Transverse colon (tissue), 4 donors: ENCODE measurements at regions not wholly inside any gene's neighbourhood (a gene's known extent, or its start where the extent isn't known, plus 50 kb on each side); places are given as distances from the start of the nearest gene placed in this dataset.

Experiments used
- POLR2A ChIP-seq: fragments of 450-650 bp; IDR thresholded peaks from one replicate; pipeline ENCODE4 v1.6.1; 2016; ENCODE audit warnings: antibody characterized with exemption, mild to moderate bottlenecking, moderate library complexity
- POLR2AphosphoS5 ChIP-seq, 3 donors: sonication (generic); formaldehyde crosslinking; IDR thresholded peaks; one replicate each; pipeline ENCODE4 v1.6.1; 2016; ENCODE audit warnings: antibody characterized with exemption in 3 of 3
- TF ChIP-seq, protein P1 (sequence below), 5 experiments: fragments of 200-600 bp in 3 of 5; fragments of 450-650 bp in 2 of 5; sonication (generic) in 3 of 5; IDR thresholded peaks; 1 replicate in 2 of 5; 2 replicates in 3 of 5; pipeline ENCODE4 v1.5.1; 2016 to 2017; ENCODE audit warnings: antibody characterized with exemption in 5 of 5, inconsistent platforms in 3 of 5, mild to moderate bottlenecking in 2 of 5, moderate library complexity in 1 of 5

DNA sequence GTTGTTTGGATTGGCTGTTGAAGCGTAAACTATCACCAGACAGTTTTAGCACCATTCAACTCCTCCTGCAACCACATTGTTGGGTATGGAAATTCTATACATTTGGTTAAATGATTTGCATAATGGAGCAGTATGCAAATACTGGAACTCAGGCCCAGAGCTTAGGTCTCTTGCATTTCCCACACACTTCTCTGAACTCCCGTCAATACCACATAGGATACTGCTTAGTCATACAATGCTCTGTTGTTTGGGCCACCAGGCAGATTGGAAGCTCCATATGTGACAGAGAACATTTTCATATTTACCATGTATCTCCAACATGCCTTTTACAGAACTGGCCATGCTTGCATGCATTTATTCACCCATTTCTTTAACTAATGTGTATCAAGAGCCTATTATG is 78.0 kb downstream of the IFNG start:
- TF ChIP-seq, protein P1, sequence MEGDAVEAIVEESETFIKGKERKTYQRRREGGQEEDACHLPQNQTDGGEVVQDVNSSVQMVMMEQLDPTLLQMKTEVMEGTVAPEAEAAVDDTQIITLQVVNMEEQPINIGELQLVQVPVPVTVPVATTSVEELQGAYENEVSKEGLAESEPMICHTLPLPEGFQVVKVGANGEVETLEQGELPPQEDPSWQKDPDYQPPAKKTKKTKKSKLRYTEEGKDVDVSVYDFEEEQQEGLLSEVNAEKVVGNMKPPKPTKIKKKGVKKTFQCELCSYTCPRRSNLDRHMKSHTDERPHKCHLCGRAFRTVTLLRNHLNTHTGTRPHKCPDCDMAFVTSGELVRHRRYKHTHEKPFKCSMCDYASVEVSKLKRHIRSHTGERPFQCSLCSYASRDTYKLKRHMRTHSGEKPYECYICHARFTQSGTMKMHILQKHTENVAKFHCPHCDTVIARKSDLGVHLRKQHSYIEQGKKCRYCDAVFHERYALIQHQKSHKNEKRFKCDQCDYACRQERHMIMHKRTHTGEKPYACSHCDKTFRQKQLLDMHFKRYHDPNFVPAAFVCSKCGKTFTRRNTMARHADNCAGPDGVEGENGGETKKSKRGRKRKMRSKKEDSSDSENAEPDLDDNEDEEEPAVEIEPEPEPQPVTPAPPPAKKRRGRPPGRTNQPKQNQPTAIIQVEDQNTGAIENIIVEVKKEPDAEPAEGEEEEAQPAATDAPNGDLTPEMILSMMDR (IDR thresholded peaks at IDR 0.05) = no peak
- TF ChIP-seq POLR2A = no peak
- TF ChIP-seq POLR2AphosphoS5 (IDR thresholded peaks at IDR 0.05) = no peak
